HG03432 (cell line): ENCODE measurements at regions not wholly inside any gene's neighbourhood (a gene's known extent, or its start where the extent isn't known, plus 50 kb on each side); places are given as distances from the start of the nearest gene placed in this dataset.
"Not testable (repeated sequence)": the region's sequence is repeated elsewhere in the genome, so short reads cannot be mapped to it uniquely, and the experiment has no call there.

Source experiments
- ATAC-seq: cut with Tn5 transposase; IDR thresholded peaks from one replicate; pipeline ENCODE4 v1.9.1; 2021; ENCODE audit warnings: mild to moderate bottlenecking, moderate library complexity; ENCODE audit not compliant: unreplicated experiment

DNA sequence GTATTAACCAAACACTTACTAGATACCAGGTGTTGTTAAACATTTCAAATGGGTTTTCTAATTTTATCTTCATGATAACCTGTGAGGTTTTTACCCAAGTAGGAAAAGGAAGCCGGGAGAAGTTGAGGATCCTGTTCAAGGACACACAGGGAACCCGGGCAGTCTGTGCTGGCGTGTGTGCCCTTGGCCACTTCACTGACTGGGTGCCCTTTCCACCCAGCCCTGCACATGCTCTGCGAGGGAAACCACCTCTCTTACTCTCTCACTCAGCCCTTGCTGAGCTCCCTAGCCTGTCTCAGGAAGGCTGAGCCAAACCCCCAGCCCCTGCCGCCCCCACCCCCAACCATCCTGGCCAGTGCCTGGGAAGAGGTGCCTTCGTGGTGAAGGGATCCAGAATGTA is 51.8 kb downstream of the TEX44 start:
- no peak for ATAC-seq

DNA sequence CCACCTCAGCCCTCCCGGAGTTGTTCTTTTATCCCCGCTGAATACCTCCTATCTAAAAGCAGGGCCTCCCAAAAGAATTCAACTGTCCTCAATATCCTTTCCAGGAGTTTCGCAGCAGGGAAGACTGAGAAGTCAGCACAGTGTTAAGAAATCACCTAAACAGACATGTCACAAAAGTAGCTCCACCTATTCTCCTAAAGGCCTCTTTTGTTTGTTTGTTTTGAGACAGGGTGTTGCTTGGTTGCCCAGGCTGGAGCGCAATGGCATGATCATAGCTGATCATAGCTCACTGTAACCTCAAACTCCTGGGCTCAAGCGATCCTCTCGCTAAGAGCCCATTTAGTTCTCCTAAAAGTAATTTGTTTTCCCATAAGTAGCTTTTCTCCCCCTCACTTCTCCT is 53.8 kb downstream of the TEX44 start:
- no peak for ATAC-seq

DNA sequence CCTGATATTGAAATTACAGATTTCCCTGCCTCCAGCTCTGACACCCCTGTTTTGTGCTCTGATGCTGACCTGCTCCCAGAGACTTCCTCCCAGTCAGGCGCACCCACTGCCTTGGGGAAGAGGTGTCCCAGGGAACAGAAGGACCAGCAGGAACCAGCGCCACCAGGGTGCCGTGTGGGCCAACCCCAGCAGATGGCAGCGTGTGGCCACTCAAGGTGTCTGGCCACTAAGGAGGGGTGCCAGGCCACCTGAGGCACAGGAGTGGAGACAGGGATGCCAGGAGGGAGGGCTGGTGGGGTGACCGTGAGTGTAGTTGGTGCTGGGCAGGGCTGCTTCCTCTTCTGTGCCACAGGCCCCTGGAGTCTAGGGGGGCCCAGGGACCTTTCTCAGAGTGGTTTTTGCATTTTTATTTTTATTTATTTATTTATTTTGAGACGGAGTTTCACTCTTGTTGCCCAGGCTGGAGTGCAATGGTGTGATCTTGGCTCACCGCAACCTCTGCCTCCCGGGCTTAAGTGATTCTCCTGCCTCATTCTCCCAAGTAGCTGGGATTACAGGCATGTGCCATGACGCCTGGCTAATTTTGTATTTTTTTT is 56.0 kb downstream of the TEX44 start:
- ATAC-seq = peak; percentile 73

- ATAC-seq = not testable (repeated sequence)
Measured at GRCh38 chr2:231651561-231651960, 56.8 kb upstream of the PTMA start.

- ATAC-seq = no peak
Measured at GRCh38 chr2:231655488-231655887, 52.8 kb upstream of the PTMA start.

- no peak for ATAC-seq
Measured at GRCh38 chr2:231655894-231656293, 52.4 kb upstream of the PTMA start.
